GM23338 (cell line): ENCODE measurements at regions not wholly inside any gene's neighbourhood (a gene's known extent, or its start where the extent isn't known, plus 50 kb on each side); places are given as distances from the start of the nearest gene placed in this dataset.

Experiments used
- ATAC-seq: fragments of 200-7000 bp; cut with Tn5 transposase; 3 replicates; pipeline ENCODE4 v1.9.1; 2020
- DNase-seq: peaks from one replicate; pipeline ENCODE4 v3.0.0-alpha.2; 2015; ENCODE audit warnings: low spot score
- H2AFZ ChIP-seq: fragments of 200-600 bp; sonication (generic); 2 replicates; pipeline ENCODE4 v1.8.0; 2016; ENCODE audit warnings: antibody characterized with exemption, mild to moderate bottlenecking, moderate library complexity
- H3F3A ChIP-seq: fragments of 200-600 bp; sonication (generic); replicated peaks from 2 replicates; pipeline ENCODE4 v1.8.0; 2017; ENCODE audit warnings: antibody characterized with exemption, mixed run types, low read depth
- H3K27ac ChIP-seq: fragments of 200-600 bp; sonication (generic); 2 replicates; pipeline ENCODE4 v1.6.1; 2016; ENCODE audit warnings: low read depth
- H3K27me3 ChIP-seq: fragments of 200-600 bp; sonication (generic); 2 replicates; pipeline ENCODE4 v1.8.0; 2016; ENCODE audit warnings: mild to moderate bottlenecking, mixed run types, moderate library complexity; ENCODE audit not compliant: insufficient read depth
- H3K36me3 ChIP-seq: fragments of 200-600 bp; sonication (generic); 2 replicates; pipeline ENCODE4 v1.8.0; 2016; ENCODE audit warnings: mild to moderate bottlenecking; ENCODE audit not compliant: insufficient read depth
- H3K4me1 ChIP-seq: fragments of 200-600 bp; sonication (generic); 2 replicates; pipeline ENCODE4 v1.8.0; 2016; ENCODE audit warnings: mild to moderate bottlenecking, moderate library complexity; ENCODE audit not compliant: insufficient read depth
- H3K4me2 ChIP-seq: fragments of 200-600 bp; sonication (generic); 2 replicates; pipeline ENCODE4 v1.7.1; 2017; ENCODE audit warnings: mixed run types
- H3K4me3 ChIP-seq: fragments of 200-600 bp; sonication (generic); 2 replicates; pipeline ENCODE4 v1.6.1; 2016; ENCODE audit warnings: mixed run types
- H3K79me2 ChIP-seq: fragments of 200-600 bp; sonication (generic); replicated peaks from 2 replicates; pipeline ENCODE4 v1.8.0; 2017; ENCODE audit warnings: mild to moderate bottlenecking; ENCODE audit not compliant: insufficient read depth
- H3K9me2 ChIP-seq: fragments of 200-600 bp; sonication (generic); 2 replicates; pipeline ENCODE4 v1.8.0; 2017; ENCODE audit not compliant: insufficient read depth
- H4K20me1 ChIP-seq: fragments of 200-600 bp; sonication (generic); replicated peaks from 2 replicates; pipeline ENCODE4 v1.8.0; 2017; ENCODE audit warnings: mild to moderate bottlenecking; ENCODE audit not compliant: insufficient read depth
- H3K27ac Mint-ChIP-seq: 2 replicates; pipeline ENCODE4 v1.8.0; 2020; ENCODE audit warnings: inconsistent platforms, mild to moderate bottlenecking, moderate library complexity, mixed read lengths
- H3K27me3 Mint-ChIP-seq: 3 replicates; pipeline ENCODE4 v1.8.0; 2022; ENCODE audit warnings: low read depth, mild to moderate bottlenecking, moderate library complexity, mixed read lengths, inconsistent platforms; ENCODE audit not compliant: insufficient read depth, poor library complexity
- H3K36me3 Mint-ChIP-seq: 3 replicates; pipeline ENCODE4 v1.8.0; 2021; ENCODE audit warnings: low read depth, mild to moderate bottlenecking, inconsistent platforms, moderate library complexity, mixed read lengths
- H3K4me1 Mint-ChIP-seq: 3 replicates; pipeline ENCODE4 v1.8.0; 2020; ENCODE audit warnings: mild to moderate bottlenecking, inconsistent platforms, mixed read lengths
- H3K4me3 Mint-ChIP-seq: 3 replicates; pipeline ENCODE4 v1.8.0; 2021; ENCODE audit warnings: moderate library complexity, mild to moderate bottlenecking, inconsistent platforms, mixed read lengths
- H3K9me3 Mint-ChIP-seq: 3 replicates; pipeline ENCODE4 v1.8.0; 2020; ENCODE audit warnings: moderate library complexity, mild to moderate bottlenecking, inconsistent platforms, mixed read lengths
- CREB1 ChIP-seq: fragments of 250-450 bp; sonication (Bioruptor Pico); IDR thresholded peaks from 2 replicates; pipeline ENCODE4 v1.5.0; 2020; ENCODE audit warnings: low read depth, mild to moderate bottlenecking, moderate library complexity
- ETS1 ChIP-seq: IDR thresholded peaks from 2 replicates; pipeline ENCODE4 v1.6.1; 2016; ENCODE audit warnings: antibody characterized with exemption
- EZH2 ChIP-seq: fragments of 200-600 bp; sonication (generic); IDR thresholded peaks from one replicate; pipeline ENCODE4 v1.8.0; 2017; ENCODE audit warnings: antibody characterized with exemption, mild to moderate bottlenecking, low read depth; ENCODE audit not compliant: unreplicated experiment
- JUNB ChIP-seq: IDR thresholded peaks from one replicate; pipeline ENCODE4 v1.6.1; 2016; ENCODE audit warnings: antibody characterized with exemption; ENCODE audit not compliant: unreplicated experiment
- POLR2AphosphoS5 ChIP-seq: IDR thresholded peaks from 2 replicates; pipeline ENCODE4 v1.6.1; 2016; ENCODE audit warnings: antibody characterized with exemption, low read depth
- ZNF114 ChIP-seq: fragments of 250-450 bp; sonication (Bioruptor Pico); IDR thresholded peaks from 2 replicates; pipeline ENCODE4 v1.5.0; 2020; ENCODE audit warnings: mild to moderate bottlenecking, moderate library complexity
- ZNF331 ChIP-seq: fragments of 250-450 bp; sonication (Bioruptor Pico); IDR thresholded peaks from 2 replicates; pipeline ENCODE4 v1.5.0; 2020; ENCODE audit warnings: low read depth, mild to moderate bottlenecking, moderate library complexity
- ZNF462 ChIP-seq: fragments of 250-450 bp; sonication (Bioruptor Pico); IDR thresholded peaks from 2 replicates; pipeline ENCODE4 v1.5.0; 2020; ENCODE audit warnings: mild to moderate bottlenecking, moderate library complexity

DNA sequence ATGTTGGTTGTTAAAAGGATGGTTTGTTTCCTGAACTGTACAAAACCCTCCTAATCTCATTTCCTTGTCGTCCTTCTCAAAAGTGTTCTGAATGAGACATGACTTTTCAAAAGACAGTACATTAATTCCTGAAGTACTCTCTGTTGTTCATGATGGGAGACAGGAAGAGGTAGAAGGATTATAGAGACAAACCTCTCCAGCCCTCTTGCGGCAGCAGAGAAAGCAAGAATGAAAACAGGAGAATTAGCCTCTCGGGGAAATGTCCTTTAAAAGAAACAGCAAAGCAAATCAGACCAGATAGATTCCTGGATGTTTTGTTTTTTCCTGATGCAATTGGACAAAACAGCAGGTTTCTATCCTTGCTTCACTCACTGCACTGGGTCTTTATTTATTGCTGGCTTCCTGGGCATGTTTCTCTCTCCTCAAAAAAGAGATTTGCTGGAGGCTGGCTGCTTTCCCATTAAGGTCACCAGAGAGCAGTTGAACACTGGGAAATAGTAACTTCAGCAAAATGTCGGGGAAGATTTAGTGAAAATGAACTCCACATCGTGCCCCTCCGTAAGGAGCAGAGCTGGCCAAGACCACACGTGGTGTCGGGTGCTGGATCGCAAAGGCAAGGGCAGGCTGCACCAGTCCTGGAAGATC, 145.8 kb upstream of the SYT6 start (continued):
- TF ChIP-seq ZNF462 (no peak), POLR2AphosphoS5 (no peak), CREB1 (CRISPR knock-in tag) (no peak), ETS1 (no peak), ZNF331 (CRISPR knock-in tag) (no peak), JUNB (no peak), ZNF114 (CRISPR knock-in tag) (no peak), EZH2 (no peak)

DNA sequence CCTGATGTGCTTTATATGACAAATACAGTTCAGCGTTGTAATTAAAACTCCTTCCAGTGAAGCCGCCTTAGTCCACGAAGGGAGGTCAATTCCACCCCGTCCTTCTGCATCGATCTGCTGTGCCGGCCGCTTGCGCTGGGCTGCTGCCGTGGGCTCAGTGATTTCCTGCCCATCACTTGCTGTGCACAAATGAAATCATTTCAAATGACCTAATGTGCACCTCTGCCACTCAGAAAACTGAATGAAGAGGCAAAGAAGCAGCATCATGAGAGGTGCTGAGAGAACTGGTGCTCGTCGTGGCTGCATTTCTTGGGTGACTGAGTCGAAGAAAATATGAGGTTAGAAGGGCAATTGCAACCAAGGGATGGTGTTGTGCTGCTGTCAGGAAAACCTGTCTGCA, 144.3 kb upstream of the SYT6 start:
- Histone ChIP-seq H3K4me2 (no peak overlapping the region), H3K27ac (no peak overlapping the region), H3K4me1 (peaks cover 15% of the 10 kb centered on the region), H3F3A (no peaks in the 10 kb centered on the region), H3K36me3 (no peaks in the 10 kb centered on the region), H3K9me2 (peaks cover 20% of the 10 kb centered on the region), H3K27me3 (0 out of 2 replicates have a peak, but pooled peaks cover 4% of the 10 kb centered on the region), H2AFZ (peak overlapping the region; percentile 19; the same call in 1 of the 2 replicates), H3K79me2 (no peaks in the 10 kb centered on the region), H3K4me3 (no peak overlapping the region), H4K20me1 (no peaks in the 10 kb centered on the region)
- Mint-ChIP-seq H3K4me3 (no peak overlapping the region), H3K27me3 (peaks cover 3% of the 10 kb centered on the region), H3K9me3 (peaks cover 8% of the 10 kb centered on the region), H3K4me1 (peaks cover 13% of the 10 kb centered on the region), H3K36me3 (peaks cover 2% of the 10 kb centered on the region; the same call in 2 of the 3 replicates), H3K27ac (no peak overlapping the region)
- DNase-seq = no peak
- ATAC-seq = no peak
- no peak for TF ChIP-seq CREB1 (CRISPR knock-in tag)
- no peak for TF ChIP-seq POLR2AphosphoS5
- TF ChIP-seq ZNF331 (CRISPR knock-in tag) = no peak
- TF ChIP-seq ZNF462 = no peak
- no peak for TF ChIP-seq JUNB
